B cell (primary cell): ENCODE measurements at regions not wholly inside any gene's neighbourhood (a gene's known extent, or its start where the extent isn't known, plus 50 kb on each side); places are given as distances from the start of the nearest gene placed in this dataset.

ENCODE experiments used
- ATAC-seq: fragments of 200-7000 bp; cut with Tn5 transposase; one replicate; pipeline ENCODE4 v1.10.0; 2021; ENCODE audit warnings: low read depth, mild to moderate bottlenecking, moderate number of reproducible peaks, moderate library complexity
- CTCF ChIA-PET: fragments of 350-600 bp; sonication (Branson Sonifier 250); formaldehyde crosslinking; loops from one replicate; lab custom pipeline; 2021; ENCODE audit warnings: antibody characterized with exemption, inconsistent platforms; lab: Charles Lee
- POLR2A ChIA-PET: fragments of 350-600 bp; sonication (Branson Sonifier 250); formaldehyde crosslinking; loops from one replicate; lab custom pipeline; 2021; ENCODE audit warnings: antibody characterized with exemption; lab: Charles Lee
- DNase-seq: peaks from one replicate; pipeline ENCODE4 v3.0.0; 2013
- H2AFZ ChIP-seq: 2 replicates; pipeline ENCODE4 v1.6.1; 2012; ENCODE audit warnings: mild to moderate bottlenecking, low read depth, low read length; ENCODE audit not compliant: insufficient read depth, poor library complexity, severe bottlenecking
- H3K27ac ChIP-seq, 2 donors: 1 replicate in 1 of 2; 2 replicates in 1 of 2; pipeline ENCODE4 v1.5.1; 2012 to 2013; ENCODE audit warnings: low read length in 2 of 2, mild to moderate bottlenecking in 2 of 2, moderate library complexity in 1 of 2
- H3K27me3 ChIP-seq, 4 experiments: fragments of 200-600 bp in 1 of 4; sonication (generic) in 1 of 4; replicated peaks in 1 of 4; 1 replicate in 2 of 4; 2 replicates in 2 of 4; pipeline versions ENCODE4 v1.6.1 to v1.7.0; 2013 to 2016; ENCODE audit warnings: low read length in 3 of 4, mild to moderate bottlenecking in 2 of 4, mixed read lengths in 1 of 4, moderate library complexity in 1 of 4; ENCODE audit not compliant: insufficient read depth in 4 of 4, control insufficient read depth in 3 of 4; ENCODE audit errors: control extremely low read depth in 1 of 4
- H3K36me3 ChIP-seq, 2 experiments: replicated peaks in 1 of 2; 1 replicate in 1 of 2; 2 replicates in 1 of 2; pipeline versions ENCODE4 v1.6.1 to v1.7.1; 2013; ENCODE audit warnings: low read length in 1 of 2; ENCODE audit not compliant: insufficient read depth in 2 of 2, control insufficient read depth in 1 of 2; ENCODE audit errors: control extremely low read depth in 1 of 2, extremely low read depth in 1 of 2
- H3K4me1 ChIP-seq, 2 donors: fragments of 200-600 bp in 1 of 2; sonication (generic) in 1 of 2; 1 replicate in 1 of 2; 2 replicates in 1 of 2; pipeline versions ENCODE4 v1.5.1 to v1.6.1; 2013 to 2017; ENCODE audit warnings: low read length in 2 of 2; ENCODE audit not compliant: control insufficient read depth in 2 of 2, insufficient read depth in 2 of 2
- H3K4me2 ChIP-seq: replicated peaks from 2 replicates; pipeline ENCODE3; 2012; ENCODE audit warnings: mild to moderate bottlenecking, low read depth, low read length; ENCODE audit not compliant: poor library complexity, severe bottlenecking
- H3K4me3 ChIP-seq, 5 experiments: fragments of 200-600 bp in 1 of 5; sonication (generic) in 1 of 5; 1 replicate in 3 of 5; 2 replicates in 2 of 5; pipeline versions ENCODE4 v1.5.1 to v1.7.0; 2011 to 2016; ENCODE audit warnings: low read length in 4 of 5, mild to moderate bottlenecking in 4 of 5, low read depth in 2 of 5, control low read depth in 1 of 5, moderate library complexity in 1 of 5; ENCODE audit not compliant: insufficient read depth in 1 of 5; ENCODE audit errors: control extremely low read depth in 1 of 5, extremely low read depth in 1 of 5
- H3K79me2 ChIP-seq: fragments of 200-600 bp; sonication (generic); one replicate; pipeline ENCODE4 v1.6.0; 2016; ENCODE audit warnings: low read length; ENCODE audit not compliant: control insufficient read depth, insufficient read depth
- H3K9ac ChIP-seq: fragments of 200-600 bp; sonication (generic); 2 replicates; pipeline ENCODE4 v1.6.1; 2017; ENCODE audit warnings: mild to moderate bottlenecking, low read length, moderate library complexity
- H3K9me3 ChIP-seq, 3 donors: one replicate each; pipeline versions ENCODE4 v1.6.1 to v1.7.1; 2013; ENCODE audit warnings: low read length in 2 of 3; ENCODE audit not compliant: control insufficient read depth in 2 of 3, insufficient read depth in 1 of 3; ENCODE audit errors: control extremely low read depth in 1 of 3
- H4K20me1 ChIP-seq: 2 replicates; pipeline ENCODE4 v1.6.0; 2012; ENCODE audit warnings: mild to moderate bottlenecking, low read length; ENCODE audit not compliant: insufficient read depth, control insufficient read depth, poor library complexity, severe bottlenecking
- H3K27ac Mint-ChIP-seq: one replicate; pipeline ENCODE4 v1.8.0; 2021; ENCODE audit warnings: mixed read lengths
- H3K27me3 Mint-ChIP-seq: one replicate; pipeline ENCODE4 v1.8.0; 2021; ENCODE audit warnings: mixed read lengths
- H3K4me1 Mint-ChIP-seq: one replicate; pipeline ENCODE4 v1.8.0; 2021; ENCODE audit warnings: mixed read lengths
- H3K4me3 Mint-ChIP-seq: one replicate; pipeline ENCODE4 v1.8.0; 2021; ENCODE audit warnings: mixed read lengths
- H3K9me3 Mint-ChIP-seq: one replicate; pipeline ENCODE4 v1.8.0; 2022; ENCODE audit warnings: mixed read lengths; ENCODE audit not compliant: insufficient read depth
- EZH2 ChIP-seq: IDR thresholded peaks from 2 replicates; pipeline ENCODE4 v1.6.1; 2012; ENCODE audit warnings: borderline replicate concordance, low read depth, mild to moderate bottlenecking, moderate library complexity, low read length; ENCODE audit not compliant: insufficient read depth, poor library complexity, severe bottlenecking
- WGBS: methylation state at CpG from one replicate; pipeline ENCODE4 v1.1.5; 2013; ENCODE audit warnings: missing lambda C conversion rate; ENCODE audit not compliant: insufficient coverage; 5-methylcytosine and 5-hydroxymethylcytosine counted together
- intact Hi-C: fragments of 100-400 bp; cut with micrococcal nuclease; formaldehyde crosslinking; loops from one replicate; pipeline ENCODE4 v1.10.0; 2022
- TF ChIP-seq, protein P1 (sequence below): fragments of 200-600 bp; IDR thresholded peaks from one replicate; pipeline ENCODE4 v1.8.0; 2022; ENCODE audit warnings: antibody characterized with exemption, mild to moderate bottlenecking

DNA sequence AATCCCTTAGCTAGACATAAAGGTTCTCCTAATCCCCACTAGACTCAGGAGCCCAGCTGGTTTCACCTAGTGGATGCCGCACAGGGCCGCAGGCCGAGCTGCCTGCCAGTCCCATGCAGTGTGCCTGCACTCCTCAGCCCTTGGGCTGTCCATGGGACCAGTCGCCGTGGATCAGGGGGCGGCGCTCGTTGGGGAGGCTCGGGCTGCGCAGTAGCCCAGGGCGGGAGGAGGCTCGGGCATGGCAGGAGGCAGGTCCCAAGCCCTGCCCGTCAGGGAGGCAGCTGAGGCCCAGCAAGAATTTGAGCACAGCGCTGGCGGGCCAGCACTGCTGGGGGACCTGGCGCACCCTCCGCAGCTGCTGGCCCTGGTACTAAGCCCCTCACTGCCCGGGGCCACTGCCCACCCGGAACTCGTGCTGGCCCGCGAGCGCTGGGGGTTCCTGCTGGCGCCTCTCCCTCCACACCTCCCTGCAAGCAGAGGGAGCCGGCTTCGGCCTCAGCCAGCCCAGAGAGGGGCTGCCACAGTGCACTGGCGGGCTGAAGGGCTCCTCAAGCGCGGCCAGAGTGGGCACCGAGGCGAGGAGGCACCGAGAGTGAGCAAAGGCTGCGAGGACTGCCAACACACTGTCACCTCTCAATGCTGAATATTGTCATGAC lies 307.8 kb downstream of the C6orf118 start:
- H3K27me3 ChIP-seq: no peaks in the 10 kb centered on the region
- no peaks in the 10 kb centered on the region for H3K79me2 ChIP-seq
- CTCF ChIA-PET: no interaction called here
- H3K9me3 Mint-ChIP-seq: peaks cover 10% of the 10 kb centered on the region
- WGBS: 91% methylated on average over 29 of the region's 33 CpGs
- no peak overlapping the region for H3K4me3 Mint-ChIP-seq
- POLR2A ChIA-PET: no interaction called here
- H4K20me1 ChIP-seq: no peaks in the 10 kb centered on the region
- no peak overlapping the region for H3K4me3 ChIP-seq
- no peak overlapping the region for H3K27ac ChIP-seq
- H3K4me2 ChIP-seq: no peak overlapping the region
- intact Hi-C loops: no loop called here
- H3K27ac Mint-ChIP-seq: no peak overlapping the region
- no peaks in the 10 kb centered on the region for H3K36me3 ChIP-seq
- H3K4me1 Mint-ChIP-seq: no peaks in the 10 kb centered on the region
- H3K9ac ChIP-seq: no peak overlapping the region
- peaks cover 0 to 17% (median 0%) of the 10 kb centered on the region in 3 donors for H3K9me3 ChIP-seq
- no peak for TF ChIP-seq EZH2
- TF ChIP-seq, protein P1, sequence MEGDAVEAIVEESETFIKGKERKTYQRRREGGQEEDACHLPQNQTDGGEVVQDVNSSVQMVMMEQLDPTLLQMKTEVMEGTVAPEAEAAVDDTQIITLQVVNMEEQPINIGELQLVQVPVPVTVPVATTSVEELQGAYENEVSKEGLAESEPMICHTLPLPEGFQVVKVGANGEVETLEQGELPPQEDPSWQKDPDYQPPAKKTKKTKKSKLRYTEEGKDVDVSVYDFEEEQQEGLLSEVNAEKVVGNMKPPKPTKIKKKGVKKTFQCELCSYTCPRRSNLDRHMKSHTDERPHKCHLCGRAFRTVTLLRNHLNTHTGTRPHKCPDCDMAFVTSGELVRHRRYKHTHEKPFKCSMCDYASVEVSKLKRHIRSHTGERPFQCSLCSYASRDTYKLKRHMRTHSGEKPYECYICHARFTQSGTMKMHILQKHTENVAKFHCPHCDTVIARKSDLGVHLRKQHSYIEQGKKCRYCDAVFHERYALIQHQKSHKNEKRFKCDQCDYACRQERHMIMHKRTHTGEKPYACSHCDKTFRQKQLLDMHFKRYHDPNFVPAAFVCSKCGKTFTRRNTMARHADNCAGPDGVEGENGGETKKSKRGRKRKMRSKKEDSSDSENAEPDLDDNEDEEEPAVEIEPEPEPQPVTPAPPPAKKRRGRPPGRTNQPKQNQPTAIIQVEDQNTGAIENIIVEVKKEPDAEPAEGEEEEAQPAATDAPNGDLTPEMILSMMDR: no peak
- H2AFZ ChIP-seq: no peak overlapping the region
- no peaks in the 10 kb centered on the region for H3K4me1 ChIP-seq
- DNase-seq (no peak), ATAC-seq (no peak)
- H3K27me3 Mint-ChIP-seq: no peaks in the 10 kb centered on the region

- peaks cover 10% of the 10 kb centered on the region for H3K9me3 Mint-ChIP-seq
- TF ChIP-seq, protein P1: no peak
- TF ChIP-seq EZH2: no peak
These were observed 311.1 kb downstream of the C6orf118 start for GRCh38 chr6:164998297-164998696.

More at GRCh38 chr6:164998297-164998696, 311.1 kb downstream of the C6orf118 start:
- H3K9me3 ChIP-seq: peaks cover 0 to 12% (median 0%) of the 10 kb centered on the region in 3 donors
- H3K4me1 ChIP-seq: no peaks in the 10 kb centered on the region
- no peak overlapping the region for H3K27ac ChIP-seq
- no peaks in the 10 kb centered on the region for H3K27me3 Mint-ChIP-seq
- ATAC-seq (no peak), DNase-seq (no peak)
- H3K4me1 Mint-ChIP-seq: no peaks in the 10 kb centered on the region
- ChIA-PET POLR2A (no interaction called here), CTCF (no interaction called here)
- H3K36me3 ChIP-seq: no peaks in the 10 kb centered on the region
- H4K20me1 ChIP-seq: no peaks in the 10 kb centered on the region
- intact Hi-C loops: no loop called here
- H3K4me2 ChIP-seq: no peak overlapping the region
- H3K9ac ChIP-seq: no peak overlapping the region
- WGBS: 100% methylated on average over 3 of the region's 8 CpGs
- no peak overlapping the region for H2AFZ ChIP-seq
- no peak overlapping the region for H3K4me3 ChIP-seq
- no peaks in the 10 kb centered on the region for H3K79me2 ChIP-seq
- no peaks in the 10 kb centered on the region for H3K27me3 ChIP-seq
- no peak overlapping the region for H3K4me3 Mint-ChIP-seq
- H3K27ac Mint-ChIP-seq: no peak overlapping the region
